ENCODE measurements at regions not wholly inside any gene's neighbourhood (a gene's known extent, or its start where the extent isn't known, plus 50 kb on each side); places are given as distances from the start of the nearest gene placed in this dataset.

DNA sequence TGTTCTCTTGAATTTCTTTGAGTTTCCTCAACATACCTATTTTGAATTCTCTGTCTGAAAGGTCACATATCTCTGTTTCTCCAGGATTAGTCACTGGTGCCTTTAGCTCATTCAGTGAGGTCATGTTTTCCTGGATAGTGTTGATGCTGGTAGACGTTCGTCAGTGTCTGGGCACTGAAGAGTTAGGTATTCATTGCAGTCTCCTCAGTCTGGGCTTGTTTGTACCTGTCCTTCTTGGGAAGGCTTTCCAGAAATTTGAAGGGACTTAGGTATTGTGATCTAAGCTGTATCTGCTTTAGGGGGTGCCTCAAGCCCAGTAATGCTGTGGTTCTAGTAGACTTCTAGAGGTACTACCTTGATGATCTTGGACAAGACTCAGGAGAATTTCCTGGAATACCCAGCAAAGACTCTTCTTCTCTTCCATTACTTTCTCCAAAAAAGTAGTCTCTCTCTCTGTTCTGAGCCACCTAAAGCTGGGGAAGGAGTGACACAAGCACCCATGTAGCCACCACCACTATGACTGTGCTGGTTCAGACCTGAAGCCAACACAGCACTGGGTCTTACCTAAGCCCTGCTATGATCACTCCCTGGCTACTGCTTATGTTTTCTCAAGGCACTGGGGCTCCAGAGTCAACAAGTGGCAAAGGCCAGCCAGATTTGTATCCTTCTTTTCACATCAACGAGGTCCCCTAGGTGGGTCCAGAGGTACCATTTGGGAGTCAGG, 852.0 kb downstream of the BCL11A start:
- DNase-seq (ENCODE audit: low read depth in 1 of 2, low spot score in 1 of 2): no peak

- DNase-seq (ENCODE audit: low read depth in 1 of 2, low spot score in 1 of 2): no peak
Measured at GRCh38 chr2:59694176-59694575, 859.3 kb downstream of the BCL11A start.

GRCh38 chr2:59693231-59693959, 860.1 kb downstream of the BCL11A start:
- DNase-seq (ENCODE audit: low read depth in 1 of 2, low spot score in 1 of 2): no peak

GRCh38 chr2:59691518-59692190, 861.8 kb downstream of the BCL11A start:
- no peak for DNase-seq (ENCODE audit: low read depth in 1 of 2, low spot score in 1 of 2)

DNA sequence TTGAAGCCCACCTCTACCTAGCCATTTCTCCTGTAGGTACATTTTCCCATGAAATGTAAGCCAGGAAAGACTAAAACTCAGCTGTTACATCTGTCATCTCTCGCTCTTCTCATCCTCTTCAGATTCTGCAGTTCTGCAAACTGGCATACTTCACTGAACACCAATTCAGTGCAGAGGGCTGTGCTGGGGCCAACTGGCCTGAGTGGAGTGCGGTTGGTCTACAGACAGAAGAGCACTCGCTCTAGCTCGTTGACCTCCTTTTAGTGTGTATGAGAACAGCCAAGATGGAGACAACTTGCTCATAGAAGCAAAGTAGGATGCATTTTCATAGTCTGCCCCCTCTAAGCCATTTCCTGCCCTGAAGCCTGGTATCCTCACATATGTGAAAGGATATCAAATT, 862.6 kb downstream of the BCL11A start:
- DNase-seq (ENCODE audit: low read depth in 1 of 2, low spot score in 1 of 2): no peak

DNA sequence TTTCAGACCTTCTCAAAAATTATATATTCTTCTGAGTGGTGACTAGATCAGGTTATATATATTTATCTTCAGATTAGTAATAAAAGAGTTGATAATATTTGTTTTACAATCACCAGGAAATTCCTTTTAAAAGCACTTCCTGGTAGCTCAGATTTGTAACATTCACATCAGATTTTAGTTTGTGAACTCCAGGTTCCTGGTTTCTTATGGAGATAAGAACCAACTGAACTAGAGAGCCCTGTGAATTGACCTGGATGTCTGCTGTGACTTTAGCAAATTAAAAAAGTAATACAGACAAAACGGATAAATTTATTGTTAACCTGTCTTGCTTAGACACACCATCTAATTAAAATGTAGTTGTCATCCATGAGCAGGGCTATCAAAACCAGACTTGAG, 868.7 kb downstream of the BCL11A start:
- no peak for DNase-seq (ENCODE audit: low read depth in 1 of 2, low spot score in 1 of 2)

DNA sequence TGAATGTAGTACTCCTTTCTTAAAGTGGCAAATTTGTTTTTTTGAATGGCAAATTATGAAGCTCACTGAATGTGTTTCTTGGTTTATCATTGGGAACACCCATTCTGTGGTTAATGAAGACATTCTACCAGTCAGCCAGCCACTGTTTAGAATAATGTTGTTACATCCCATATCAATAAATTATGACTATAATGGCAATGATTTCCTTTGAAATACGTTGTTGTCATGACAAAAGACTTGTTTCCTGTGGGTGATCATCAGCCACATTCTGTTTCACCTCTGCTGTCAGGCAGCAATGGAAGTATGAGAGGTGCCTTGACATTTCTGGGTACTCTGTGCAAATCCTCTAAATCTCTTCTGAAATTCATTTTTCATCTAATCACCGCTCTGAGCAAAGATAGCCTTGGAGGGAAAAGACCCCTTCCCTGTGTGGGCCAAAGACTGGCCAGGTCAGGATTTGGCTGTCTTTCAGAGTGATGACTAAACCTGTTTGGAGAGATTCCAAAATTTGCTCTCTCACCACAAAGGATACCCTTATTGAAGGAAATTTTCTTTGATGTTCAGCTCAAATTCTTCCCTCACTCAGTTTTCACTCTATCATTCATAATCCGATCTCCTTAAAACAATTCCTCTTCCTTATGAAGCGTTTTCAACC, 869.2 kb downstream of the BCL11A start:
- DNase-seq (ENCODE audit: low read depth in 1 of 2, low spot score in 1 of 2): no peak

DNA sequence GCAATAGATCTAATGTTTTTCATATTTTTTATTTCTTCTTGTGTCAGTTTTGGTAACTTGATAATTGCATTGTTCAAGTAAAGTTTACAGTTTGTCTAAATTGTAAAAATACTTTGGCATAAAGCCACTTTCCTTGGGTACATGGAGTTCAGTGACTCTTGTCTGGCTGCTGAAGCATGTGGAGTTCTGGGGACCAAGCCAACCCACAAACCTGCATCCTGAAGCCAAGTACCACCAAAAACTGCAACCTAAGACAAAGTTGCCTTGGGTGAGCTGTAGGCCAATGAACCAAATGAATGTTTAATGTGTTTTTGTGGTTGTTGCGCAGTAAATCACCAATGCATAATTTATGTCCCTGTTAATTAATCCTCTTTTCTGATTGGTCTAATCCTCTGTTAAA, 872.6 kb downstream of the BCL11A start:
- no peak for DNase-seq (ENCODE audit: low read depth in 1 of 2, low spot score in 1 of 2)

- no peak for DNase-seq (ENCODE audit: low read depth in 1 of 2, low spot score in 1 of 2)
Measured at GRCh38 chr2:59677158-59677557, 876.3 kb downstream of the BCL11A start.

DNA sequence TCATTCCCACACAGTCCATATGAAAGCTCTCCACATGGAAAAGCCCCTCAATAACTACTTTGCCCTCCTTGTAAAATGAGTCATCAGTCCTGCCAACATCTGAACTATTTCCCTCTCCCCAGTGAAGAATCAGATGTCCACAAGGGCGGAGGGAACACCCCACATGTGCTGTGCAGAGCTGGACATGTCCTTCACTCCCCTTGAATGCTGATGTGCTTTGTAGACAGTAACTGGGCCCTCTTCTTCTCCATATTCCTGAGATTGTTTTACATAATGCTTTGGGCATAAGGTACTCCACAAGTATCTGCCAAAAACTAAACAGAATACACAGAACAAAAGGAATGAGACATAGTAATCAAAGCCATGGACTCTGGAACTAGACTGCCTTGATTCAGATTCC, 879.4 kb downstream of the BCL11A start:
- no peak for DNase-seq (ENCODE audit: low read depth in 1 of 2, low spot score in 1 of 2)

DNA sequence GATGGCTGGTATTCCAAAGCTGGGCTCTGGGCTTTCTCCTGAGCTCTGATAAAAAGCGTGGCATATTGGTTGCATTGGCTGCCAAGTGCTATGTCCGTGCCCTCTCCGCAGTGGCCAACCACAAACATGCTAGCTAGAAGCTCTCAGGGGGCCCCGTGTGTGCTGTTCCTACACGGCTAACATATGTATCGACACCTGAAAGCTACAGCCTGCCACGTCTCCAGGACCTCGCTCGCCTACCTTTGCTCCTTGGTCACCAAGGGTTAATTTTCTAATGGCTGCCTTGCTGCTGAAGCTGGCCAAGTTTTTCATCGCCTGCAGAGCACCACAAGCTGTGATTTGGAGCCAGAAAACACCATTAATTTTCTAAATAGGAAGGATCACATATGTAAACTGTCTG, 888.4 kb downstream of the BCL11A start:
- DNase-seq (ENCODE audit: low read depth in 1 of 2, low spot score in 1 of 2): no peak

DNA sequence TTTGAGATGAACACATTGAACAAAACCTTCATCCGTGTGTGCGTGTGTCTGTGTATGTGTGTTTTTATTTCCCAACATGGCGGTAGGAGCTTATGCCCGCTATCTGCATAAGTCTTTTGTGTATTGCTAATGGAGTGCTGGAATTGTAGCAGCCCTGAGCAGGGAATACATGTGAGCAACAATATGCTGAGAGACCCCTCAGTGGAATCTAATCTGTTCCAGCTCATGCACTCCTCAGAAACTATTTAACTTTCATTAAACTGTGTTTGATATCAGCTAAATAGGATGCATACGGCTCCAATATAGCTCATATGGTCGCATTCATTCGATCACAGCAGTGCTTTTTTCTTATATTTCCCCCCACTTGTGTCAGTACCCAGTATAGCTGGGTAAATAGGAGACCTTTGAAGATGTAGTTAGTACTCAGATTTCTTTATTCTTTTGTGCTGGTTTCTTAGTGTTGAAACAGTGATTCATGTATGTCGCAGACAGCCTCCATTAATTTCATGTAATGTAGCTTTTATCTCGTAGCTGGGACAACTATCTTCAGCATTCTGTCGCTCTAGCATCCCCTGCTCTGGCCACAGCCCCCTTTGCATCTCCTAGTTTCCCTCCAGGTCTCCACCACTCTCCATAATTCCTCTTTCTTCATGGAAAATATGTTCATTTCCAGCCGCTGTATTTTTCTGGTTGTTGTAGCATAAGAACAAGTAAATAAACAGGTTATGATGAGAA, 891.2 kb downstream of the BCL11A start:
- no peak for DNase-seq (ENCODE audit: low read depth in 1 of 2, low spot score in 1 of 2)

GRCh38 chr2:59660262-59660661, 893.2 kb downstream of the BCL11A start:
- DNase-seq (ENCODE audit: low read depth in 1 of 2, low spot score in 1 of 2): no peak

GRCh38 chr2:59658906-59659635, 894.4 kb downstream of the BCL11A start:
- DNase-seq (ENCODE audit: low read depth in 1 of 2, low spot score in 1 of 2): no peak

DNA sequence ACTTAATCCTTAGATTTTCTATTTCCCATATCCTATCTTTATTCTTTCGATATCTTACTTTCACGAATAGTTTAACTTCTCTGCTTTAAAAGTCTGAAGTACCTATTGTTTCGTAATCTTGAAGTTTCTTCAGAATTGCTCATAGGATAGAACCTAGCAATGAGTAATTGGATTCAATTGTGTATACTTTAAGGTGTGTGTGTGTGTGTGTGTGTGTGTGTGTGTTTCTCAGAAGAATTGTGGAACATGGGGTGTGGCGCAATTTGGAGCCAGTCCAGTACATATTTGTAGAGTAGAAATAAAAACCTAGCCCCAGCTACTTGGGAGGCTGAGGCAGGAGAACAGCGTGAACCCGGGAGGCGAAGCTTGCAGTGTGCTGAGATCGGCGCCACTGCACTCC, 897.6 kb downstream of the BCL11A start:
- DNase-seq (ENCODE audit: low read depth in 1 of 2, low spot score in 1 of 2): no peak

DNA sequence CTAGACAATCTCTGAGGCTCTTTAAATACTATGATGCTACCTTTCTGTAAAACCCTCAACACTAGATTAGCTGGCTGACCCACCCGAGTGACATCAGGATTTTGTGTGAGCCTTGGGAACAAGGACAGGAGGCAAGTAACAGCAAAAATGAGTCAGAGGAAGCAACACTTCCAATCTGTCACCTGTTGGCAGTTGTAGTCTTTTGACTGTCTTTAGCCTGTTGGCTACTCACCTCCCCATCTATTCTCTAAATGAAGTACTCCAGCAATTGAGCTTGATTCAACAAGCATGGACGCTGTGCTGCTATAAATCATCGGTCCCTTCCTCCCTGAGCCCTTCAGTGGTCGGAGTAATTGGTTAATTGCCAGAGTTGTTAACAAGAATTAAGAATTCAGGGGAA, 898.7 kb downstream of the BCL11A start:
- no peak for DNase-seq (ENCODE audit: low read depth in 1 of 2, low spot score in 1 of 2)

DNA sequence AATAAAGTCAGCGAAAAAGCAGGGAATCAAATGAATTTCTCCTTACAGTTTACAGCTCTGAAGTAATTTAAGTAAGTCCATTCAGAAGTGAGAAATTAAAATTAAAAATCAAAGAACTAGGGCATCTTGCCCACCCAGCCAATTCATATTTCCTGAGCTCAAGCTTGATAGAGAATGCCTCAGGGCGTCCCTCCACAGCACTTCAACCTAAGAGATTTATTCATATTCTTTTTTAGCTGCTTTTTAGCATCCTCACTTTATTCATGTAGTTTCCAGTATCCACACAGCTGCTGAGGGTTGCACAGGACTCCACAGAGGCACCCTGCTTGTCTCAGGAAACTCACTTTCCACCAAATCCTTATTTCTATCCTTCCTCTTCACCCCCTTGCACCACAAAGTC, 900.3 kb downstream of the BCL11A start:
- no peak for DNase-seq (ENCODE audit: low read depth in 1 of 2, low spot score in 1 of 2)

GRCh38 chr2:59630789-59631188, 922.7 kb downstream of the BCL11A start:
- no peak for DNase-seq (ENCODE audit: low read depth in 1 of 2, low spot score in 1 of 2)

GRCh38 chr2:59627599-59627998, 925.9 kb downstream of the BCL11A start:
- no peak for DNase-seq (ENCODE audit: low read depth in 1 of 2, low spot score in 1 of 2)

DNA sequence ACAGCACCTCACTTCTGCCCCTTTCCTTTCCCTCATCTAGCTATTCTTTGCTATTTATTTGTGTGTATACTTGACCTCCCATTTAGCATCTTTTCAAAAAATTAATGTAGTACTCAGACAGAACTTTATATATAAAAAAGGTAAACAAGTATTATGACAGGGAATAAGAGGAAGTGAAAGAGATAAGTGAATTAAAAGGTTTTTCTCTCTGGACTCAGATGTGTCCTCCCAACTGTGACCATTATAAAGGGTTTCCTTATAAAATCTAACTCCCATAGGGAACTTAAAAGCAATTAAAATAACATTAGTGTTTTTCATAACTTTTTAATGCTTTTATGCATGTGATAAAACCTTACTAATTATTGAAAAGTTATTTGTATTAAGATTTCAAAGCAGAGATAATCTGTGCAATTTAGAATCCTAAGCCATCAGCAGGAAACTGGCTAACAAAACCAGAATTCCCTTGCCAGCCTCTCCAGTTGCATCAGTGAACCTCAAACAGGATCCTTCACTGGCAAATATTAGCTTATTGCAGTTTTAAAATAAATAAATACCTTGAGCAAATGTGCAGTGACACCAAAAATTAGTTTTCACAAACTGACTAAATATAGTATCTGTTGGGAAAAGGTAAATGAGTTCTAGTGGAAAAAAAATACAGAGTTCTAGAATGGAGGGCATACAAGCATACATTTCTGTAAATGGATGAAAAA, 930.7 kb downstream of the BCL11A start:
- DNase-seq (ENCODE audit: low read depth in 1 of 2, low spot score in 1 of 2): no peak

All from stimulated activated CD4-positive, alpha-beta T cell treated with anti-CD3 and anti-CD28 coated beads, Interleukin-15, amount 100 ng/mL, for 1 hour (primary cell).